Spleen (tissue), 7 donors: ENCODE measurements at regions not wholly inside any gene's neighbourhood (a gene's known extent, or its start where the extent isn't known, plus 50 kb on each side); places are given as distances from the start of the nearest gene placed in this dataset.

ENCODE experiments used
- POLR2A ChIP-seq, 3 donors: fragments of 450-650 bp; IDR thresholded peaks; one replicate each; pipeline ENCODE4 v1.5.1; 2017; ENCODE audit warnings: antibody characterized with exemption in 3 of 3, mild to moderate bottlenecking in 1 of 3
- POLR2AphosphoS5 ChIP-seq, 3 donors: sonication (generic); formaldehyde crosslinking; IDR thresholded peaks; one replicate each; pipeline ENCODE4 v1.5.1; 2017; ENCODE audit warnings: antibody characterized with exemption in 3 of 3
- TF ChIP-seq, protein P1 (sequence below), 11 experiments: fragments of 200-600 bp in 7 of 11; fragments of 450-650 bp in 4 of 11; sonication (generic) in 4 of 11; IDR thresholded peaks in 8 of 11; conservative IDR thresholded peaks in 3 of 11; 1 replicate in 7 of 11; 2 replicates in 4 of 11; pipeline versions ENCODE4 v1.4.0 to v1.8.0; 2016 to 2021; ENCODE audit warnings: antibody characterized with exemption in 11 of 11, inconsistent platforms in 4 of 11, mild to moderate bottlenecking in 1 of 11
- donor health status: DM: no; HTN: no; CAD: no; lungs with moderate emphysema.
- donor health status: DM: no; HTN: no; CAD: no.
- donor health status: DM: no; HTN: no; CAD: no.

DNA sequence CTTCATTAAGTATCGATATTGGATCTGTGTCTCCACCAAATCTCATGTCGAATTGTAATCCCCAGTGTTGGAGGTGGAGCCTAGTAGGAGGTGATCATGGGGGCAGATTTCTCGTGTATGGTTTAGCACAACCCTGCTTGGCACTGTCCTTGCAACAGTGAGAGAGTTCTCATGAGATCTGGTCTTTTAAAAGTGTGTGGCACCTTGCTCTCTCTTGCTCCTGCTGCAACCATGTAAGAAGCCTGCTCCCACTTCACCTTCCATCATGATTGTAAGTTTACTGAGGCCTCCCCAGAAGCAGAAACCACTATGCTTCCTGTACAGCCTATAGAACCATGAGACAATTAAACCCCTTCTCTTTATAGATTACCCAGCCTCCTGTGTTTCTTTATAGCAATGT lies 424.4 kb downstream of the NPHP4 start:
- TF ChIP-seq, protein P1, sequence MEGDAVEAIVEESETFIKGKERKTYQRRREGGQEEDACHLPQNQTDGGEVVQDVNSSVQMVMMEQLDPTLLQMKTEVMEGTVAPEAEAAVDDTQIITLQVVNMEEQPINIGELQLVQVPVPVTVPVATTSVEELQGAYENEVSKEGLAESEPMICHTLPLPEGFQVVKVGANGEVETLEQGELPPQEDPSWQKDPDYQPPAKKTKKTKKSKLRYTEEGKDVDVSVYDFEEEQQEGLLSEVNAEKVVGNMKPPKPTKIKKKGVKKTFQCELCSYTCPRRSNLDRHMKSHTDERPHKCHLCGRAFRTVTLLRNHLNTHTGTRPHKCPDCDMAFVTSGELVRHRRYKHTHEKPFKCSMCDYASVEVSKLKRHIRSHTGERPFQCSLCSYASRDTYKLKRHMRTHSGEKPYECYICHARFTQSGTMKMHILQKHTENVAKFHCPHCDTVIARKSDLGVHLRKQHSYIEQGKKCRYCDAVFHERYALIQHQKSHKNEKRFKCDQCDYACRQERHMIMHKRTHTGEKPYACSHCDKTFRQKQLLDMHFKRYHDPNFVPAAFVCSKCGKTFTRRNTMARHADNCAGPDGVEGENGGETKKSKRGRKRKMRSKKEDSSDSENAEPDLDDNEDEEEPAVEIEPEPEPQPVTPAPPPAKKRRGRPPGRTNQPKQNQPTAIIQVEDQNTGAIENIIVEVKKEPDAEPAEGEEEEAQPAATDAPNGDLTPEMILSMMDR (IDR thresholded peaks at IDR 0.05 in 8 of 11, conservative IDR thresholded peaks at IDR 0.05 in 3 of 11): no peak
- no peak for TF ChIP-seq POLR2A (IDR thresholded peaks at IDR 0.05)
- TF ChIP-seq POLR2AphosphoS5 (IDR thresholded peaks at IDR 0.05): no peak
